ENCODE measurements at regions not wholly inside any gene's neighbourhood (a gene's known extent, or its start where the extent isn't known, plus 50 kb on each side); places are given as distances from the start of the nearest gene placed in this dataset.

- Mint-ChIP-seq H3K27ac (no peak overlapping the region), H3K36me3 (no peaks in the 10 kb centered on the region), H3K9me3 (no peaks in the 10 kb centered on the region)
- no peak for ATAC-seq
- no peak for DNase-seq (ENCODE audit: low spot score in 2 of 2)
Observed at GRCh38 chr12:116389990-116390389, 112.5 kb upstream of the MED13L start.

- Mint-ChIP-seq H3K9me3 (no peaks in the 10 kb centered on the region), H3K36me3 (no peaks in the 10 kb centered on the region), H3K27ac (no peak overlapping the region)
- DNase-seq (ENCODE audit: low spot score in 2 of 2), result no peak
- no peak for ATAC-seq
Observed at GRCh38 chr12:116390401-116391335, 113.2 kb upstream of the MED13L start.

- no peak for ATAC-seq
- H3K36me3 Mint-ChIP-seq, result no peaks in the 10 kb centered on the region
- H3K9me3 Mint-ChIP-seq, result no peaks in the 10 kb centered on the region
- H3K27ac Mint-ChIP-seq, result no peak overlapping the region
- no peak for DNase-seq (ENCODE audit: low spot score in 2 of 2)
Observed at GRCh38 chr12:116391501-116391900, 114.0 kb upstream of the MED13L start.

- H3K9me3 Mint-ChIP-seq, result no peaks in the 10 kb centered on the region
- DNase-seq (ENCODE audit: low spot score in 2 of 2), result no peak
- H3K27ac Mint-ChIP-seq, result peak overlapping the region in 1 of 2 donors; percentile 29
- H3K36me3 Mint-ChIP-seq, result no peaks in the 10 kb centered on the region
- no peak for ATAC-seq
Observed at GRCh38 chr12:116392061-116392460, 114.6 kb upstream of the MED13L start.

- no peak overlapping the region for H3K27ac Mint-ChIP-seq
- ATAC-seq, result no peak
- no peak for DNase-seq (ENCODE audit: low spot score in 2 of 2)
- H3K9me3 Mint-ChIP-seq, result peaks cover 5 to 7% of the 10 kb centered on the region in 2 donors
- H3K36me3 Mint-ChIP-seq, result peaks cover 2 to 7% of the 10 kb centered on the region in 2 donors
Observed at GRCh38 chr12:116393255-116393654, 115.8 kb upstream of the MED13L start.

- peaks cover 11 to 15% of the 10 kb centered on the region in 2 donors for H3K9me3 Mint-ChIP-seq
- H3K27ac Mint-ChIP-seq, result no peak overlapping the region
- peaks cover 10 to 14% of the 10 kb centered on the region in 2 donors for H3K36me3 Mint-ChIP-seq
- ATAC-seq (peak in 1 of 2 donors; percentile 33), DNase-seq (ENCODE audit: low spot score in 2 of 2) (no peak)
Observed at GRCh38 chr12:116393859-116394650, 116.6 kb upstream of the MED13L start.

GRCh38 chr12:116395396-116395795 is 117.9 kb upstream of the MED13L start:
- Mint-ChIP-seq H3K9me3 (peaks cover 11 to 24% of the 10 kb centered on the region in 2 donors), H3K27ac (no peak overlapping the region), H3K36me3 (peaks cover 12 to 14% of the 10 kb centered on the region in 2 donors)
- ATAC-seq (no peak), DNase-seq (ENCODE audit: low spot score in 2 of 2) (no peak)

GRCh38 chr12:116397148-116397547 is 119.7 kb upstream of the MED13L start:
- Mint-ChIP-seq H3K36me3 (peaks cover 14 to 26% of the 10 kb centered on the region in 2 donors), H3K9me3 (peaks cover 11 to 38% of the 10 kb centered on the region in 2 donors), H3K27ac (no peak overlapping the region)
- DNase-seq (ENCODE audit: low spot score in 2 of 2) (no peak), ATAC-seq (no peak)

- ATAC-seq (no peak), DNase-seq (ENCODE audit: low spot score in 2 of 2) (no peak)
- peaks cover 11 to 38% of the 10 kb centered on the region in 2 donors for H3K9me3 Mint-ChIP-seq
- no peak overlapping the region for H3K27ac Mint-ChIP-seq
- H3K36me3 Mint-ChIP-seq, result peaks cover 14 to 26% of the 10 kb centered on the region in 2 donors
Observed at GRCh38 chr12:116398193-116398592, 120.7 kb upstream of the MED13L start.

- Mint-ChIP-seq H3K9me3 (peaks cover 11 to 38% of the 10 kb centered on the region in 2 donors), H3K27ac (peak overlapping the region in 1 of 2 donors; percentile 56), H3K36me3 (peaks cover 14 to 26% of the 10 kb centered on the region in 2 donors)
- DNase-seq (ENCODE audit: low spot score in 2 of 2) (no peak), ATAC-seq (no peak)
Observed at GRCh38 chr12:116399055-116399454, 121.6 kb upstream of the MED13L start.

- no peak overlapping the region for H3K27ac Mint-ChIP-seq
- peaks cover 14 to 26% of the 10 kb centered on the region in 2 donors for H3K36me3 Mint-ChIP-seq
- ATAC-seq, result no peak
- no peak for DNase-seq (ENCODE audit: low spot score in 2 of 2)
- H3K9me3 Mint-ChIP-seq, result peaks cover 11 to 38% of the 10 kb centered on the region in 2 donors
Observed at GRCh38 chr12:116400636-116401372, 123.3 kb upstream of the MED13L start.

GRCh38 chr12:116401565-116401964 is 124.1 kb upstream of the MED13L start:
- peaks cover 14 to 26% of the 10 kb centered on the region in 2 donors for H3K36me3 Mint-ChIP-seq
- H3K27ac Mint-ChIP-seq, result no peak overlapping the region
- no peak for DNase-seq (ENCODE audit: low spot score in 2 of 2)
- no peak for ATAC-seq
- H3K9me3 Mint-ChIP-seq, result peaks cover 11 to 38% of the 10 kb centered on the region in 2 donors

- Mint-ChIP-seq H3K27ac (no peak overlapping the region), H3K36me3 (peaks cover 14 to 26% of the 10 kb centered on the region in 2 donors)
Observed at GRCh38 chr12:116402163-116402939, 124.9 kb upstream of the MED13L start.

GRCh38 chr12:116403546-116403945 is 126.1 kb upstream of the MED13L start:
- H3K27ac Mint-ChIP-seq, result no peak overlapping the region
- DNase-seq (ENCODE audit: low spot score in 2 of 2), result no peak
- ATAC-seq, result no peak
- H3K9me3 Mint-ChIP-seq, result peaks cover 2 to 28% of the 10 kb centered on the region in 2 donors
- H3K36me3 Mint-ChIP-seq, result peaks cover 3 to 21% of the 10 kb centered on the region in 2 donors

More at GRCh38 chr12:116402163-116402939, 124.9 kb upstream of the MED13L start:
- peaks cover 11 to 38% of the 10 kb centered on the region in 2 donors for H3K9me3 Mint-ChIP-seq
- DNase-seq (ENCODE audit: low spot score in 2 of 2), result no peak
- ATAC-seq, result no peak

GRCh38 chr12:116404247-116404646 is 126.8 kb upstream of the MED13L start:
- H3K36me3 Mint-ChIP-seq, result peaks cover 0 to 14% of the 10 kb centered on the region in 2 donors
- peaks cover 0 to 21% of the 10 kb centered on the region in 2 donors for H3K9me3 Mint-ChIP-seq
- no peak overlapping the region for H3K27ac Mint-ChIP-seq
- DNase-seq (ENCODE audit: low spot score in 2 of 2) (no peak), ATAC-seq (no peak)

All from activated naive CD4-positive, alpha-beta T cell treated with anti-CD3 and anti-CD28 coated beads, Interleukin-2, amount 50 U/mL, for 72 hours (primary cell).